ENCODE measurements at regions not wholly inside any gene's neighbourhood (a gene's known extent, or its start where the extent isn't known, plus 50 kb on each side); places are given as distances from the start of the nearest gene placed in this dataset.

DNA sequence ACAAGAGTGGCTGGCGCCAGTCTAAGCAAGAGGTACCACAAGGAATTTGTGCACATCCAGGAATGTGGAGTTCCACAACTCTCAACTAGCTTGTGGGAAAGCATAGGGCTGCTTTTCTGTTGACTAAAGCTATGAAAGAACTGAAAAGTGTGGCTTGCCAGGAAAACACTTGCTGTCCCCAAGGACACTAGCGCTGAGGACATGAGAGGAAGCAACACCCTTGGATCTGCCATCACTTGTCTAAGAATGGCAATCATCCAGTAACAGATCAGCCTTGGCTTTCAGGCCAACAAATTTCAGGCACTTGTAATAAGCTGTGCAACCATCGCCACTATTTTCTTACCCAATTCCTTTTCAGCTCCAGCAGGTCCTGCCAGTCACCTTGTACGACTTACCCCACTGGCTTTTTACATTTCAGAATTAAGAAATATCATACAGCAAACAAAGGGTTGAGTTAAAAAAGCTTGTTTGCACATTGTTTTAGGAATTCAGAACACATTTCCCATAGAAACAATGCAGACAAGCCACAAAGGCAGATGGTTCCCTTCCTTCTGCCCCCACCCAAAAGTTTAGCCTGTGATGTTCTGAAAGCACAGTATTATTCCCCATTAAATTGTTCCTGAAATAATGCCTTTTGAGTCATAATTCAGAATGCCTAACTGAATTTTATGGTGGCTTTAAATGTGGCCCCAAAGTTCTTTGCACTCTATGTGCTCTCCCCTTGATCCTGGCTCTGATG, 57.9 kb upstream of the SSTR4 start:
- Histone ChIP-seq H3K4me3 (ENCODE audit: low read depth, low read length) (no peak overlapping the region), H2AFZ (ENCODE audit: low read length, unreplicated experiment) (no peak overlapping the region), H3K4me1 (ENCODE audit: control insufficient read depth, insufficient read depth, low read length, unreplicated experiment) (no peaks in the 10 kb centered on the region), H3K36me3 (ENCODE audit: insufficient read depth, low read length) (no peaks in the 10 kb centered on the region), H3K27ac (ENCODE audit: low read depth, low read length) (no peak overlapping the region), H3K79me2 (ENCODE audit: control insufficient read depth, insufficient read depth, low read length, unreplicated experiment) (no peaks in the 10 kb centered on the region), H3K27me3 (ENCODE audit: insufficient read depth, low read length) (peaks cover 33% of the 10 kb centered on the region)

DNA sequence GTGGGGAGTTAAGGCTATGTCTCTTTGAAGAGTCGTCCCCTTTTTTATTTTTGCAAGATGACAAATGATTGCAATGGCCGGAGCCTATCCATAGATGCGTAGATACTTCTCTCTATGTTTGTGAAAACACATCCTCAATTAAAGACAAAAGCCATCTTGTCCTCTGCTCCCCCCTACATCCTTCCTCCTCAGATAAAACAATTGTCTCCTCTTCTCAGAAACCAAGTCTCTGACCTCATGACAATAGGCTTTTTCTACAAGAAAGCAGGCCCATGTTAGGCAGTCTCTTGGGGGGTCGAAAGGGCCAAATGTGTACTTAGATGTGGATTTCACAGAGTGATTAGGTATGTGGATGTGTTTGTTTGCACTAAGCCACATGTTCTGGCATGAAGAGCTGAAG, 51.1 kb upstream of the SSTR4 start:
- Histone ChIP-seq H3K27ac (ENCODE audit: low read depth, low read length) (no peak overlapping the region), H2AFZ (ENCODE audit: low read length, unreplicated experiment) (no peak overlapping the region)

DNA sequence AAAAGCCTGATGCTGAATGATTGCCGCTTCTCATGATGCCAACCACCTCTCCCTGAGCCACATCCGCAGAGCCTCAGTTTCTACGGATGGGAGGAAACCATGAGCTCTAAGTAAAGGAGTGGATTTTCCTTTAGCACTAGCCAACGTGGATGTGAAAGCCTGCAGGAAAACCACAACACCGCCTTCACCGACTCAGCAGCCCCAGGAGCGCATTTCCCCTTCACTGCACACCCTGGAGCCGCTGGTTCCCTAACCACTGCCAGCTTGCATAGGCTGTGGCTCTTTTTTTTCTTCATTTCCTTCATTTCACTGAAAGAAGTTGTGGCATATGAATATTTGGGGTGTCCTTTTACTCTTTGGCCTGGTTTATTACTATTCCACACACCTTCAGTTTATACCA, 50.5 kb upstream of the SSTR4 start:
- H2AFZ ChIP-seq (ENCODE audit: low read length, unreplicated experiment): no peak overlapping the region
- no peaks in the 10 kb centered on the region for H3K4me1 ChIP-seq (ENCODE audit: control insufficient read depth, insufficient read depth, low read length, unreplicated experiment)
- H3K79me2 ChIP-seq (ENCODE audit: control insufficient read depth, insufficient read depth, low read length, unreplicated experiment): no peaks in the 10 kb centered on the region
- peaks cover under 1% of the 10 kb centered on the region for H3K27me3 ChIP-seq (ENCODE audit: insufficient read depth, low read length)
- no peaks in the 10 kb centered on the region for H3K36me3 ChIP-seq (ENCODE audit: insufficient read depth, low read length)
- no peak overlapping the region for H3K4me3 ChIP-seq (ENCODE audit: low read depth, low read length)
- no peak overlapping the region for H3K27ac ChIP-seq (ENCODE audit: low read depth, low read length)

More for the DNA sequence above, 51.1 kb upstream of the SSTR4 start:
- Histone ChIP-seq H3K27me3 (ENCODE audit: insufficient read depth, low read length) (peaks cover 7% of the 10 kb centered on the region), H3K4me3 (ENCODE audit: low read depth, low read length) (no peak overlapping the region), H3K36me3 (ENCODE audit: insufficient read depth, low read length) (no peaks in the 10 kb centered on the region), H3K4me1 (ENCODE audit: control insufficient read depth, insufficient read depth, low read length, unreplicated experiment) (no peaks in the 10 kb centered on the region), H3K79me2 (ENCODE audit: control insufficient read depth, insufficient read depth, low read length, unreplicated experiment) (no peaks in the 10 kb centered on the region)

DNA sequence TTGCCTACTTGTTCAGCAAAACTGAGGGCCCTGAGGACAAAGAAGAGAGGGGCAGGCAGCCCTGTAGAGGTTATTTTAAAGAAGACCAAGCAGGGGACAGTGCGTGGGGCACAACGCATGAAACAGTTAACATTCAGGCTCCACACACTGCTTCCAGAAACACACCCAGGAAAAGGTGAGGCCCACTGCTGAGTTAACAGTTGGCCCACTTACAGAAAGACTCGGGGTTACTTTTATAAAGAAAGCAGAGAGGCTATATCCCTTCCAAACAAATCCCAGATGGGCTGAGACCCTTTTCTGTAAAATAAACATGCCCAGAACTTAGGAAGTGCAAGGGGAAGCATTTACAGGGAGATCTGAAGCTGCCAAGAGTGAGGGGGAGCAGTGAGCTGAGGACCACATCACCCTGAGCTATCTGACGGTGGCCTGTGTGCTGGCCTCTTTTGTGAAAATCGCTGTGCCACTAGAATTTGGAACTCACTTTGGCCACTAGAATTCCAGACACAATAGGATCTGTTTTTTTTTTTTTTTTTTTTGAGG, 49.8 kb upstream of the SSTR4 start:
- H3K4me1 ChIP-seq (ENCODE audit: control insufficient read depth, insufficient read depth, low read length, unreplicated experiment): no peaks in the 10 kb centered on the region

More for the DNA sequence above, 49.8 kb upstream of the SSTR4 start:
- H3K27ac ChIP-seq (ENCODE audit: low read depth, low read length): no peak overlapping the region
- no peaks in the 10 kb centered on the region for H3K36me3 ChIP-seq (ENCODE audit: insufficient read depth, low read length)
- no peaks in the 10 kb centered on the region for H3K79me2 ChIP-seq (ENCODE audit: control insufficient read depth, insufficient read depth, low read length, unreplicated experiment)
- no peak overlapping the region for H3K4me3 ChIP-seq (ENCODE audit: low read depth, low read length)
- no peak overlapping the region for H2AFZ ChIP-seq (ENCODE audit: low read length, unreplicated experiment)
- H3K27me3 ChIP-seq (ENCODE audit: insufficient read depth, low read length): no peaks in the 10 kb centered on the region
